KBM-7 (cell line): ENCODE measurements at regions not wholly inside any gene's neighbourhood (a gene's known extent, or its start where the extent isn't known, plus 50 kb on each side); places are given as distances from the start of the nearest gene placed in this dataset.

Source experiments
- DNase-seq: peaks from one replicate; pipeline ENCODE4 v3.0.0-alpha.2; 2015
- in situ Hi-C: fragments of 300-500 bp; cut with MboI; formaldehyde crosslinking; loops from 2 replicates; pipeline ENCODE4 v1.14.3; 2020; ENCODE audit warnings: low sequenced_read_pairs, low pct_unique_long_range_greater_than_20kb, mixed read lengths

GRCh38 chr22:22343581-22344296 is 99.2 kb downstream of the VPREB1 start:
- no peak for DNase-seq
- in situ Hi-C loops, result no loop called here

- in situ Hi-C loops, result no loop called here
- no peak for DNase-seq
Observed at GRCh38 chr22:22344430-22344829, 99.8 kb downstream of the VPREB1 start.

GRCh38 chr22:22345781-22346180 is 101.2 kb downstream of the VPREB1 start:
- DNase-seq, result no peak
- in situ Hi-C loops, result loop anchor here (5.0 kb wide), 1 partner anchor 52 kb away; no protein-coding TSS in a partner anchor

DNA sequence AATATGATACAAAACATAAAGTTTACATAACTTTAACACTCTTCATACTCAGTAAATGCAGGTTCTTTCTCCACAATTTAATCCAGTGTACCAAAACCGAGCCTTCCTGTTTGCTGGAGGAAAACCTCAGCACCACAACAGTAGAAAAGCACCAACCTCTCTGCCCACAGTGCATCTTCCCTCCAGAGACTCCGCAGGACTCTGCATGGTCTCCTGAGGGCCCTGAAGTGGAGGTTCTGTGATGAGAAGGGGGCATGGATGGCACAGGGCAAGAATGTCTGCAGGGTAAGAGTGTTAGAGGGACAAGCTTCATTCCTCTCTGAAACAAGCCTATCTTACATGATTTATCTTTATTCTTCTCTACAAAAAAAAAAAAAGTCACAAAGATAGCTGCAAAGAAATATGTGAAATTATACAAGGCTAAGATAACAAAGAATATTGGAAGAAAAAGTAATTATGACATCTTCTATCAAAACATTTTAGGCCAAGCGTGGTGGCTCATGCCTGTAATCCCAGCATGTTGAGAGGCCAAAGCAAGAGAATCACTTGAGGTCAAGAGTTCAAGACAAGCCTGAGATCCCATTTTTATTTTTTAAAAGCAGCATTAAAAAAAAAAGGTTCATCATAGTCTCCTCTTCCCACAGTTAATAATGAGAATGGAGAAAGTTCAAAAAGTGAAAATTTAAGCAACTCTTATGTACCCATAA is 102.0 kb downstream of the VPREB1 start:
- in situ Hi-C loops, result loop anchor here (5.0 kb wide), 1 partner anchor 51 kb away; no protein-coding TSS in a partner anchor
- no peak for DNase-seq

GRCh38 chr22:22348127-22348814 is 103.7 kb downstream of the VPREB1 start:
- in situ Hi-C loops, result loop anchor here (5.0 kb wide), 1 partner anchor 49 kb away; no protein-coding TSS in a partner anchor
- no peak for DNase-seq

DNA sequence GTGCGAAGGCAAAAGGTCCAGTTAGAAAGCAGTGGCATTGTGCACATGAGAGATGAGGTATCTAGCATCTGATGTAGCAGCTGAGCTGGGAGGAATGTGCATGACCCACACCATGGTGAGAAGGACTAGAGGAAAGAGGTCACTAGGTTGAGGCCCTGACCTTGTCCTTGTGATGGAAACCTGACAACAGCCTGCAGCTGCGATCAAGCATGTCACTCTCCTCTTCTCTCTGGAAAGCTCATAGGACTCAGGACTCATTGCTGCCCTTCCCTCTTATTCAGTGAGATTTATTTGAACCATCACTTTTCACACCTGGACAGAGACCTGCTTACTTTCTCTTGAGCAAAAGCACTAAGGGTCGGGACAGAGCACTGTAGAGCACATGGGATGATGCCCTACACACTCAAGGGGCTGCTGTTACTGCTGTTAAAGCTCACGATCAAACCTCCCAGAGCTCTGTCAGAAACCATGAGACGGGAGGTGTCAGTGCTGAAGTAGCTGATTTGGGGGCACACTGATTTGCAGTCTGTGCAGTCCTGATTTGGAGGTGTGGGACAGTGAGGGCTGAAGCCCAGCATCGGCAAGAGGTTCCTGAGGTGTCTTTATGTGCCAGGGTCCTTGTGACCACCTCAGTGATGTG is 104.3 kb downstream of the VPREB1 start:
- in situ Hi-C loops, result loop anchor here (5.0 kb wide), 1 partner anchor 48 kb away; no protein-coding TSS in a partner anchor
- DNase-seq, result no peak

- no peak for DNase-seq
- in situ Hi-C loops, result loop anchor here (5.0 kb wide), 1 partner anchor 48 kb away; no protein-coding TSS in a partner anchor
Observed at GRCh38 chr22:22349455-22349836, 104.9 kb downstream of the VPREB1 start.

- in situ Hi-C loops, result no loop called here
- no peak for DNase-seq
Observed at GRCh38 chr22:22351366-22351765, 106.8 kb downstream of the VPREB1 start.

DNA sequence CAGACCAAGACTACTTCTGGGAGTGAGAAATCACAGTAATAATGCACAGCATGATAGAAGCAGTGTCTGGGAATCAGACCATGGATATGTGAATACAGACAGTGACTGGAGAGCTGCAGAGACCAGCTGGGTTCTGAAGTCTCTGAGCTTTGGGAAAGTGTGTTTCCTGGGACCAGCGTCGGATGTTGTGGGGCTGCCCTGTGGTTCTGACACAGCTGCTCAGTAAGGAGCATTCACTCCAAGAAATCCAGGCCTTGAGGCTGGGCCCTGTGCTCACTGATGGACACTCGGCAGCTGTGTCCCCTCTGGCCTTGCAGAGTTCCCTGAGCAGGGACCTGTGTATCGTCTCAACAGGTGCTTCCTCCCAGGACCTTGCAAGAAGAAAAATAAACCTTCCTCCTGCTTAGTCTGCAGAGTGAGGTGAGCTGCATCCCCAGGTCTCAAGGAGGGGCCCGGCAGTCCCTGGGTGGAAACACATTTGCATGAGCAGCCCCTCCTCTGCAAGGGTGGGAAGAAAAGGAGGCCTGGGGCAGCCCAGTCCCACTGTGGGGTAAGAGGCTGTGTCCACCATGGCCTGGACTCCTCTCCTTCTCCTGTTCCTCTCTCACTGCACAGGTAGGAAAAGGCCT is 107.9 kb downstream of the VPREB1 start:
- DNase-seq, result no peak

GRCh38 chr22:22355096-22355834 is 110.7 kb downstream of the VPREB1 start:
- no peak for DNase-seq
- in situ Hi-C loops, result no loop called here

More for the DNA sequence above, 107.9 kb downstream of the VPREB1 start:
- in situ Hi-C loops, result no loop called here

GRCh38 chr22:22357024-22357883 is 112.7 kb downstream of the VPREB1 start:
- in situ Hi-C loops, result no loop called here
- DNase-seq, result peak; percentile 63

DNA sequence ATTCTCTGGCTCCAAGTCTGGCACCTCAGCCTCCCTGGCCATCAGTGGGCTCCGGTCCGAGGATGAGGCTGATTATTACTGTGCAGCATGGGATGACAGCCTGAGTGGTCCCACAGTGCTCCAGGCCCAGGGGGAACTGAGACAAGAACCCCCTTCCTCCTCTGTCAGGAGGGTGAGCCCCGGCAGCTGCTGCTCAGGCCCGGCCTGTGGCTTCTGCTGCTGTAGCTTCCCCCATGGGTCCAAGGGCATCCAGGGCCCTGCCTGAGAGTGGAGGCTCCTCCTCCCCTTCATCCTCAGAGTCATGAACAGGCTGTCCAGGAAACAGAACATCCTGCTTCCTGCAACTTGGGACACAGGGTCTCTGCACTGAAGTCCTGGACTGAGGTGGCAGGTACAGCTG is 113.6 kb downstream of the VPREB1 start:
- no peak for DNase-seq
- in situ Hi-C loops, result no loop called here

- in situ Hi-C loops, result no loop called here
- DNase-seq, result no peak
Observed at GRCh38 chr22:22358686-22359085, 114.1 kb downstream of the VPREB1 start.

DNA sequence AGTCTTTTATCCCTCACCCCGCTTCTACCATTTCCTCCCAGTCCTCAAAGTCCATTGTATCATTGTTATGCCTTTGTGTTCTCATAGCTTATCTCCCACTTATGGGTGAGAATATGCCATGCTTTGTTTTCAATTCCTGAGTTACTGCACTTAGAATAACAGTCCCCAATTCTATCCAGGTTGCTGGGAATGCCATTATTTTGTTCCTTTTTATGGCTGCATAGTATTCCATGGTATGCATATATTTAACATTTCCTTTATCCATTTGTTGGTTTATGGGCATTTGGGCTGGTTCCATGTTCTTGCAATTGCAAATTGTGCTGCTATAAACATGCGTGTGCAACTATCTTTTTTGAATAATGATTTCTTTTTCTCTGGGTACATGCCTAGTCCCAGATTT is 114.9 kb downstream of the VPREB1 start:
- in situ Hi-C loops, result no loop called here

DNA sequence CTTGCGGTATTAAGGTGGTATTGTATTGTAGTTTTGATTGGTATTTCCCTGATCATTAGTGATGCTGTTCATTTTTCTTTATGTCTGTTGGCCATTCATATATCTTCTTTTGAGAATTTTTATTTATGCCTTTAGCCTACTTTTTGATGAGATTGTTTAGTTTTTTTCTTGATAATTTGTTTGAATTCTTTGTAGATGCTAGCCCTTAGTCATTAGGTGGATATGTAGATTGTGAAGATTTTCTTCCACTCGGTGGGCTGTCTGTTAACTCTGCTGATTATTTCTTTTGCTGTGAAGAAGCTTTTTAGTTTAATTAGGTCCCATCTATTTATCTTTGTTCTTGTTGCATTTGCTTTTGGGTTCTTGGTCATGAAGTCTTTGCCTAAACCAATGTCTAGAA is 115.4 kb downstream of the VPREB1 start:
- in situ Hi-C loops, result no loop called here
- no peak for DNase-seq

More for the DNA sequence above, 114.9 kb downstream of the VPREB1 start:
- DNase-seq, result no peak

- in situ Hi-C loops, result no loop called here
- DNase-seq, result no peak
Observed at GRCh38 chr22:22362311-22362710, 117.7 kb downstream of the VPREB1 start.

DNA sequence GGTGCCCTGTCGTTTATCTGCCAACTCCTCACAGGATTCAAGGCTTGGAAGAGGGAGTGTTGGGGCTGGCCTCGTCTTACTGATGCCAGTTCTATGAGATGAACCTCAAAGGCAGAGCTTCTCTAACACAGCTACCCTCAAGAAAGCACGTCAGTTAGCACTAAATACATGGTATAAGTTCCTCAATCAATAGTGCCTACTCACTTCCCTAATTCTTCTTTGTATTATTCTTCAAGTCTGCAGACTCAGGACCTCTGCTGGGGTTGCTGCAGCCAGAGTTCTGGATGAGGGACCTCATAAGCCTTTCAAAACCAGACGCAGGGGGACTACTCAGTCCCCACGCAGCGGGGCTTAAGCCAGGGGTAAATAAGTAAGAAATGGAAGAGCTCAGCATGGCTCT is 118.3 kb downstream of the VPREB1 start:
- peak; percentile 15 for DNase-seq
- in situ Hi-C loops, result no loop called here
